ENCODE measurements at regions not wholly inside any gene's neighbourhood (a gene's known extent, or its start where the extent isn't known, plus 50 kb on each side); places are given as distances from the start of the nearest gene placed in this dataset.

DNA sequence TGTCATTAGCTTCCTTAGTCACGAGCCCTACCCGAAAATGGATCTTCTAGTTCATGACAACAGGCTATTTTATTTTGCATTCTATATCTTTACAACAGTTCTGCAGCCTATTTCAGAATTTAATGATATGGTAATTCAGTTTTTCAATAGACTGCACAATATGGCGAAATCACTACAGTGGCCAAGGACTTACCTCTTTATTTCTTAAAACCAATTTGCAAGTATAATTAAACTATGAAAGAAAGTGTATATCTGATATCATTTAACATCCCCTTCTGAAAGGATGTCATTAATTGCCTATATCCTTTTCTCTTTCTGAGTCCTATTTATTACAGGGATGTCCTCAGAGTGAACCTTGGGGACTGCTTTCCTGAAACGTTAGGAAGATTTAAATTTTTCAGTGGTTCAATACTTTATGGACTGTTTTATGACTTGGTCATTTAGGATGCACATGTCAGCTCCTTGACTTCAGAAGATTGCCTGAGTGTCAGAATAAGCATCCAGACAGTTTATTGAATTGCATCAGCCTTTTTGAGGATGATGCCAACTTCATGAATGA lies 190.8 kb upstream of the GEMIN8 start:
- H3K4me3 ChIP-seq (replicated peaks in 1 of 4; ENCODE audit: control extremely low read depth in 1 of 4, insufficient read depth in 1 of 4, low read depth in 3 of 4, low read length in 4 of 4), result no peak overlapping the region
- H3K4me2 ChIP-seq (ENCODE audit: extremely low read depth, insufficient read depth, low read length), result no peak overlapping the region
- no peak overlapping the region for H2AFZ ChIP-seq (ENCODE audit: low read length)
- no peak for DNase-seq (ENCODE audit: low read depth in 2 of 2)
- no peaks in the 10 kb centered on the region for H3K27me3 ChIP-seq (ENCODE audit: control insufficient read depth, insufficient read depth, low read length)
- no peak overlapping the region for H3K9ac ChIP-seq (ENCODE audit: insufficient read depth, low read length)
- no peaks in the 10 kb centered on the region for H3K4me1 ChIP-seq (ENCODE audit: control insufficient read depth, extremely low read depth, insufficient read depth, low read length)
- H3K9me3 ChIP-seq (ENCODE audit: control insufficient read depth, insufficient read depth, low read depth, low read length), result no peaks in the 10 kb centered on the region
- no peaks in the 10 kb centered on the region for H3K79me2 ChIP-seq (ENCODE audit: control insufficient read depth, insufficient read depth, low read length)
- no peaks in the 10 kb centered on the region for H3K36me3 ChIP-seq (ENCODE audit: control insufficient read depth, insufficient read depth, low read length)
- TF ChIP-seq, protein P1, sequence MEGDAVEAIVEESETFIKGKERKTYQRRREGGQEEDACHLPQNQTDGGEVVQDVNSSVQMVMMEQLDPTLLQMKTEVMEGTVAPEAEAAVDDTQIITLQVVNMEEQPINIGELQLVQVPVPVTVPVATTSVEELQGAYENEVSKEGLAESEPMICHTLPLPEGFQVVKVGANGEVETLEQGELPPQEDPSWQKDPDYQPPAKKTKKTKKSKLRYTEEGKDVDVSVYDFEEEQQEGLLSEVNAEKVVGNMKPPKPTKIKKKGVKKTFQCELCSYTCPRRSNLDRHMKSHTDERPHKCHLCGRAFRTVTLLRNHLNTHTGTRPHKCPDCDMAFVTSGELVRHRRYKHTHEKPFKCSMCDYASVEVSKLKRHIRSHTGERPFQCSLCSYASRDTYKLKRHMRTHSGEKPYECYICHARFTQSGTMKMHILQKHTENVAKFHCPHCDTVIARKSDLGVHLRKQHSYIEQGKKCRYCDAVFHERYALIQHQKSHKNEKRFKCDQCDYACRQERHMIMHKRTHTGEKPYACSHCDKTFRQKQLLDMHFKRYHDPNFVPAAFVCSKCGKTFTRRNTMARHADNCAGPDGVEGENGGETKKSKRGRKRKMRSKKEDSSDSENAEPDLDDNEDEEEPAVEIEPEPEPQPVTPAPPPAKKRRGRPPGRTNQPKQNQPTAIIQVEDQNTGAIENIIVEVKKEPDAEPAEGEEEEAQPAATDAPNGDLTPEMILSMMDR (conservative IDR thresholded peaks at IDR 0.05 in 1 of 2, IDR thresholded peaks at IDR 0.05 in 1 of 2; ENCODE audit: low read depth in 1 of 2, low read length in 2 of 2), result no peak
- TF ChIP-seq EZH2 (IDR thresholded peaks at IDR 0.05; ENCODE audit: low read length, missing control alignments), result no peak
- no peak overlapping the region for H3K27ac ChIP-seq (ENCODE audit: insufficient read depth, low read length)
- no peaks in the 10 kb centered on the region for H4K20me1 ChIP-seq (ENCODE audit: control insufficient read depth, extremely low read depth, insufficient read depth, low read length)

DNA sequence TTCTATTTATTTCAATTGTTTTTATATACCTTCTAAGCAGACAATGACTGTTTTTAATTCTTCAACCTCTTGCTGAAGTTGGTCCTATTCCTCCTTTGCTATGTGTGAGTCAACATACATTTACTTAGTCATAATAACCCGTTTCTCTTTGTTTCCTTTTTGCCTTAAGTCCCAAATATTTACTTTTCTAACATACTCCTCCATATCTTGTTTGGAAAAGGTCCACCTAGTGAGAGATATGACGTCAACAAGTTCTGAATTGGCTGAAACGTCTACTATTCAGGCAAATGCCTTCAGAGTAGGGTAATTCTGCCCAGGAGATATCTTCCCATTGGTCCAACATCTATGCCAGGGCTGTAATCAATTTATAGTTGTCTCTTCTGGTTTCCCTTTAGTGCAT lies 179.3 kb upstream of the GEMIN8 start:
- no peak for DNase-seq (ENCODE audit: low read depth in 2 of 2)

DNA sequence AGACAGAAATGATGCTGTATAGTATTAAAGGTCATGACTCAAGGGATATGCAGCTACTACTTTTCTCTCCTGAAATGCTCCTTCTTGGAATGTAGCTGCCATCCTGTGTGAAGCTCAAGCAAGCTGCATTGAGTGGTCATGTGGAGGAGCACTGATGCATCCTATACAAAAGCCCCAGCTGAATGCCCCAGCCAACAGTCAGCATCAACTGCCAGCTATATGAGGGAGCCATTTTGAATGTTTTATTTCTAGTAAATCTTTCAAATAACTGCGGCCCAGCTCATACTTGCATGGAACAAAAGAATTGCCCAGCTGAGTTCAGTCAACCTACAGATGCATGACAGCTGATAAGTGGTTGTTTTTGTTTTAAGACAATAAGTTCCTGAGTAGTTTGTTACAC lies 165.0 kb upstream of the GEMIN8 start:
- no peaks in the 10 kb centered on the region for H3K79me2 ChIP-seq (ENCODE audit: control insufficient read depth, insufficient read depth, low read length)
- no peak overlapping the region for H2AFZ ChIP-seq (ENCODE audit: low read length)
- DNase-seq (ENCODE audit: low read depth in 2 of 2), result no peak
- no peaks in the 10 kb centered on the region for H3K4me1 ChIP-seq (ENCODE audit: control insufficient read depth, extremely low read depth, insufficient read depth, low read length)
- no peak overlapping the region for H3K4me3 ChIP-seq (replicated peaks in 1 of 4; ENCODE audit: control extremely low read depth in 1 of 4, insufficient read depth in 1 of 4, low read depth in 3 of 4, low read length in 4 of 4)
- H3K36me3 ChIP-seq (ENCODE audit: control insufficient read depth, insufficient read depth, low read length), result no peaks in the 10 kb centered on the region
- H4K20me1 ChIP-seq (ENCODE audit: control insufficient read depth, extremely low read depth, insufficient read depth, low read length), result no peaks in the 10 kb centered on the region
- no peak overlapping the region for H3K4me2 ChIP-seq (ENCODE audit: extremely low read depth, insufficient read depth, low read length)
- TF ChIP-seq EZH2 (IDR thresholded peaks at IDR 0.05; ENCODE audit: low read length, missing control alignments), result no peak
- TF ChIP-seq, protein P1 (conservative IDR thresholded peaks at IDR 0.05 in 1 of 2, IDR thresholded peaks at IDR 0.05 in 1 of 2; ENCODE audit: low read depth in 1 of 2, low read length in 2 of 2), result no peak
- H3K9ac ChIP-seq (ENCODE audit: insufficient read depth, low read length), result no peak overlapping the region
- H3K27ac ChIP-seq (ENCODE audit: insufficient read depth, low read length), result no peak overlapping the region
- H3K9me3 ChIP-seq (ENCODE audit: control insufficient read depth, insufficient read depth, low read depth, low read length), result no peaks in the 10 kb centered on the region
- H3K27me3 ChIP-seq (ENCODE audit: control insufficient read depth, insufficient read depth, low read length), result no peaks in the 10 kb centered on the region

More for the DNA sequence above, 179.3 kb upstream of the GEMIN8 start:
- Histone ChIP-seq H3K79me2 (ENCODE audit: control insufficient read depth, insufficient read depth, low read length) (no peaks in the 10 kb centered on the region), H3K4me2 (ENCODE audit: extremely low read depth, insufficient read depth, low read length) (no peak overlapping the region), H3K4me3 (replicated peaks in 1 of 4; ENCODE audit: control extremely low read depth in 1 of 4, insufficient read depth in 1 of 4, low read depth in 3 of 4, low read length in 4 of 4) (no peak overlapping the region), H4K20me1 (ENCODE audit: control insufficient read depth, extremely low read depth, insufficient read depth, low read length) (no peaks in the 10 kb centered on the region), H3K27ac (ENCODE audit: insufficient read depth, low read length) (no peak overlapping the region), H3K36me3 (ENCODE audit: control insufficient read depth, insufficient read depth, low read length) (no peaks in the 10 kb centered on the region), H2AFZ (ENCODE audit: low read length) (no peak overlapping the region), H3K4me1 (ENCODE audit: control insufficient read depth, extremely low read depth, insufficient read depth, low read length) (no peaks in the 10 kb centered on the region), H3K27me3 (ENCODE audit: control insufficient read depth, insufficient read depth, low read length) (no peaks in the 10 kb centered on the region), H3K9ac (ENCODE audit: insufficient read depth, low read length) (no peak overlapping the region), H3K9me3 (ENCODE audit: control insufficient read depth, insufficient read depth, low read depth, low read length) (no peaks in the 10 kb centered on the region)
- TF ChIP-seq, protein P1 (conservative IDR thresholded peaks at IDR 0.05 in 1 of 2, IDR thresholded peaks at IDR 0.05 in 1 of 2; ENCODE audit: low read depth in 1 of 2, low read length in 2 of 2), result no peak
- no peak for TF ChIP-seq EZH2 (IDR thresholded peaks at IDR 0.05; ENCODE audit: low read length, missing control alignments)
